Osteoblast (primary cell): ENCODE measurements at regions not wholly inside any gene's neighbourhood (a gene's known extent, or its start where the extent isn't known, plus 50 kb on each side); places are given as distances from the start of the nearest gene placed in this dataset.

ENCODE experiments used
- DNase-seq: peaks from one replicate; pipeline ENCODE4 v3.0.0; 2011; ENCODE audit warnings: low spot score, mixed read lengths; ENCODE audit not compliant: insufficient read length; ENCODE audit errors: missing footprints
- H2AFZ ChIP-seq: 2 replicates; pipeline ENCODE4 v1.6.0; 2011; ENCODE audit warnings: mild to moderate bottlenecking, low read length
- H3K27ac ChIP-seq: 2 replicates; pipeline ENCODE4 v1.5.1; 2011; ENCODE audit warnings: mild to moderate bottlenecking, low read depth, low read length, moderate library complexity
- H3K27me3 ChIP-seq: 2 replicates; pipeline ENCODE4 v1.6.0; 2012; ENCODE audit warnings: mild to moderate bottlenecking, control low read depth, inconsistent platforms, low read length, moderate library complexity; ENCODE audit not compliant: insufficient read depth
- H3K36me3 ChIP-seq: 2 replicates; pipeline ENCODE4 v1.5.1; 2011; ENCODE audit warnings: mild to moderate bottlenecking, low read length, control low read depth, moderate library complexity; ENCODE audit not compliant: insufficient read depth
- H3K4me1 ChIP-seq: 2 replicates; pipeline ENCODE4 v1.5.1; 2011; ENCODE audit warnings: mild to moderate bottlenecking, low read length, control low read depth, moderate library complexity; ENCODE audit not compliant: insufficient read depth
- H3K4me2 ChIP-seq: 2 replicates; pipeline ENCODE4 v1.6.0; 2011; ENCODE audit warnings: mild to moderate bottlenecking, low read length; ENCODE audit not compliant: insufficient read depth
- H3K4me3 ChIP-seq: fragments of 200-600 bp; sonication (generic); 3 replicates; pipeline ENCODE4 v1.5.1; 2012; ENCODE audit warnings: mild to moderate bottlenecking, low read length, inconsistent platforms; ENCODE audit not compliant: insufficient read depth
- H3K79me2 ChIP-seq: 2 replicates; pipeline ENCODE4 v1.6.0; 2012; ENCODE audit warnings: mild to moderate bottlenecking, low read length, control low read depth, inconsistent platforms; ENCODE audit not compliant: insufficient read depth
- H3K9me3 ChIP-seq: 2 replicates; pipeline ENCODE4 v1.5.1; 2011; ENCODE audit warnings: low read depth, low read length, control low read depth
- H4K20me1 ChIP-seq: 2 replicates; pipeline ENCODE4 v1.6.0; 2012; ENCODE audit warnings: mild to moderate bottlenecking, low read length, control low read depth; ENCODE audit not compliant: insufficient read depth
- TF ChIP-seq, protein P1 (sequence below): IDR thresholded peaks from 2 replicates; pipeline ENCODE4 v1.5.1; 2011; ENCODE audit warnings: mild to moderate bottlenecking, low read depth, low read length, moderate library complexity; ENCODE audit errors: extremely low read depth

DNA sequence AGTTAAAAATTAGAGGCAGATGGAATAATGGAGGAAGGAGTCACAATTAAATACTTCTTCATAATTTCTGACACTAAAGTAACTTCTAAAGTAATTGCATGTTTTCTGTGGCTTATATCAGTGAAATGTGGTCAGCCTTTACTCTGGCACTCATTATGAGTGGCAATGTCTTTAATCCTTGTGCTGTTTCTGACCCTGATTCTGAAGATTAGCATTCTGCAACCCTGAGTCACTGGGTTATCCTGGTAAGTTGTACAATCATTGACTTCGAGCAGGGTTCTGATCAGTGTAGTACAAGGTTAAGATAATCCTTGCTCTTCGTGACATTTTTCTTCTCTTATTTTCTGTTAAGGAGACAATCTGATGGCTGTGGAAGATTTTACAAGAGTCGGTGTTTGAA, 379.4 kb upstream of the RORB start:
- Histone ChIP-seq H3K4me1 (no peaks in the 10 kb centered on the region), H3K4me3 (no peak overlapping the region), H3K79me2 (no peaks in the 10 kb centered on the region), H3K27ac (no peak overlapping the region), H2AFZ (no peak overlapping the region), H4K20me1 (no peaks in the 10 kb centered on the region), H3K27me3 (no peaks in the 10 kb centered on the region), H3K36me3 (no peaks in the 10 kb centered on the region), H3K9me3 (no peaks in the 10 kb centered on the region), H3K4me2 (no peak overlapping the region)
- TF ChIP-seq, protein P1, sequence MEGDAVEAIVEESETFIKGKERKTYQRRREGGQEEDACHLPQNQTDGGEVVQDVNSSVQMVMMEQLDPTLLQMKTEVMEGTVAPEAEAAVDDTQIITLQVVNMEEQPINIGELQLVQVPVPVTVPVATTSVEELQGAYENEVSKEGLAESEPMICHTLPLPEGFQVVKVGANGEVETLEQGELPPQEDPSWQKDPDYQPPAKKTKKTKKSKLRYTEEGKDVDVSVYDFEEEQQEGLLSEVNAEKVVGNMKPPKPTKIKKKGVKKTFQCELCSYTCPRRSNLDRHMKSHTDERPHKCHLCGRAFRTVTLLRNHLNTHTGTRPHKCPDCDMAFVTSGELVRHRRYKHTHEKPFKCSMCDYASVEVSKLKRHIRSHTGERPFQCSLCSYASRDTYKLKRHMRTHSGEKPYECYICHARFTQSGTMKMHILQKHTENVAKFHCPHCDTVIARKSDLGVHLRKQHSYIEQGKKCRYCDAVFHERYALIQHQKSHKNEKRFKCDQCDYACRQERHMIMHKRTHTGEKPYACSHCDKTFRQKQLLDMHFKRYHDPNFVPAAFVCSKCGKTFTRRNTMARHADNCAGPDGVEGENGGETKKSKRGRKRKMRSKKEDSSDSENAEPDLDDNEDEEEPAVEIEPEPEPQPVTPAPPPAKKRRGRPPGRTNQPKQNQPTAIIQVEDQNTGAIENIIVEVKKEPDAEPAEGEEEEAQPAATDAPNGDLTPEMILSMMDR: no peak
- DNase-seq: no peak

DNA sequence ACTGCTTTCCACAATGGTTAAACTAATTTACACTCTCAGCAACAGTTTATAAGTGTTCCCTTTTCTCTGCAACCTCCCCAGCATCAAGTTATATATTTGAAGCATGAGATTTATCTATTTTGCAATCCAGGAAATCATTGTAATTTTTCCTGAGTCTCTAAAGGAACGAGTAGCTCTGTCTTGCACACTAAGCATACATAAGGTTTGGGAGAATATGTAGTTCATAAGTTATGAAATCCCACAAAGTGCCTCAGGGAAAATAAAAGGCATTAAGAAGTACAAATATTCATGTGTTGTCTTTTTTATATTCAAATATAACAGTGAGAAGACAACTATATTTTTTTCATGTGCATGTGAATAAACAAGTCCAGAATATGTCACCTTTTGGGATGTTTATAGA, 377.1 kb upstream of the RORB start:
- Histone ChIP-seq H3K4me2 (no peak overlapping the region), H3K79me2 (no peaks in the 10 kb centered on the region), H3K27me3 (no peaks in the 10 kb centered on the region), H3K4me1 (no peaks in the 10 kb centered on the region), H3K36me3 (no peaks in the 10 kb centered on the region), H3K9me3 (no peaks in the 10 kb centered on the region), H2AFZ (no peak overlapping the region), H3K4me3 (no peak overlapping the region), H3K27ac (no peak overlapping the region), H4K20me1 (no peaks in the 10 kb centered on the region)
- no peak for DNase-seq
- TF ChIP-seq, protein P1: no peak

DNA sequence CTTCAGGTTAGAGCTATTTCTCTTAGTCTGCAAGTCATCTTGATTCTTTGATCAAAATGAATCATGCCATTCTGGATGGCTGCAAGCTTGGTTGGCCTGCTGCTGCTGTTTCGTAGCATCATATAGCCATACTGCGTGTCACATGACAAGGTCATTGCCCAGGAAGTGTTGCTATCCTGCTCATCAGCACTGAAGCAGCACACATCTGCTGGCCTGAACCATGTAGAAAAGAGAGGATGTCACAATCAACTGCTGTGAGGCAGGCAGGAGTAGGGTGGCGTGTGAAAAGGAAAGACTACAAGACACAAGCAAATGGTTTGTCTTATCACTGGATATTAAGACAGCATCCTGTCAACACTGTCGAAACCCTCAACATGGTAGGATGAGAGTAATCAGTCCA, 376.7 kb upstream of the RORB start:
- Histone ChIP-seq H3K27me3 (no peaks in the 10 kb centered on the region), H4K20me1 (no peaks in the 10 kb centered on the region), H2AFZ (no peak overlapping the region), H3K4me1 (no peaks in the 10 kb centered on the region), H3K4me2 (no peak overlapping the region), H3K9me3 (no peaks in the 10 kb centered on the region), H3K4me3 (no peak overlapping the region), H3K79me2 (no peaks in the 10 kb centered on the region), H3K27ac (no peak overlapping the region), H3K36me3 (no peaks in the 10 kb centered on the region)
- no peak for DNase-seq
- TF ChIP-seq, protein P1: no peak

DNA sequence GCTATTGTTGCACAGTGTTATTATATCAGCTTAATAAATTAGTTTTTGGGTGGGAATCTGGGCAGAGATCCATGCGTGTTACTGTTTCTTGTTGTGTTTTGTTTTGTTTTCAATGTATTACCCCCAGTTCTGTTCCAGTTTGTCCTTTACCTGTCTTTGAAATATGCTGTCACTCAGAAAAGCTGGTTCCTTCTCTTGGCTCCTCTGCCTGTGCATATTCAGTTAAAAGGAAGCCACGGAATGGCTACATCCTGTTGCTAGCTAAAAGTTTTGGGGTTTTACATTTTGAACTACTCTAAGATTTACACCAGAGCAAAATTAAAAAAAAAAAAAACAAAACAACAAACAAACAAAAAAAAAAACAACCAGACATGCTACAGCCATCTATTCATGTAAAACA, 374.9 kb upstream of the RORB start:
- H3K27ac ChIP-seq: no peak overlapping the region
- H3K79me2 ChIP-seq: no peaks in the 10 kb centered on the region
- H3K4me3 ChIP-seq: no peak overlapping the region
- TF ChIP-seq, protein P1: no peak
- H3K4me2 ChIP-seq: no peak overlapping the region
- no peaks in the 10 kb centered on the region for H3K36me3 ChIP-seq
- H3K9me3 ChIP-seq: no peaks in the 10 kb centered on the region
- H4K20me1 ChIP-seq: no peaks in the 10 kb centered on the region
- no peak overlapping the region for H2AFZ ChIP-seq
- no peak for DNase-seq
- no peaks in the 10 kb centered on the region for H3K27me3 ChIP-seq
- H3K4me1 ChIP-seq: no peaks in the 10 kb centered on the region
